ENCODE measurements at regions not wholly inside any gene's neighbourhood (a gene's known extent, or its start where the extent isn't known, plus 50 kb on each side); places are given as distances from the start of the nearest gene placed in this dataset. TPM values are rescaled to one million over a fixed set of nuclear protein-coding genes. Genes with fewer than 3 reads are reported as not detected.

DNA sequence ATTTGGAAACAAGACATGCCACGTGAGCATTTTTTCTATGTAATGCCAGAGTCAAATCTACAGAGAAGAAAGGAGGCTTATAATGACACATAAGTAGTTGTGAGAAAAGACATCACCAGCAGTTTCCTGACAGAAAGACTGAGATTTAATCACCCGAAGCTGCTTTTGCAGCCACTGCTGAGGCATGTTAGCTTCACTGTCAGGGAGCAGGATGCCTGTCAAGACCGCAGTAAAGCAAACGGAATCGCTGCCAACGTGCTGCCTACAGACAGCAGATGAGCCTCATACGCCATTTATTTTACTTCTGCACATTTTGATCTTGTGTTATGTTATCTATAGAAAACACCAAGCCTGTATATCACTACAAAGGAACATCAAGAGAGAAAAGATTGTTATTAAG, 68.7 kb upstream of the NDST3 start:
- no peaks in the 10 kb centered on the region for H3K9me3 ChIP-seq (replicated peaks; ENCODE audit: low read length)
- H3K36me3 ChIP-seq (ENCODE audit: insufficient read depth, low read length) = no peaks in the 10 kb centered on the region
- no peak overlapping the region for H3K4me3 ChIP-seq (ENCODE audit: low read length)
- no peak overlapping the region for H3K9ac ChIP-seq (ENCODE audit: low read depth, low read length)
- H3K4me2 ChIP-seq (ENCODE audit: low read length) = no peak overlapping the region
- H3K27me3 ChIP-seq (ENCODE audit: control insufficient read depth, insufficient read depth, low read length) = no peaks in the 10 kb centered on the region
- H3K4me1 ChIP-seq (ENCODE audit: control insufficient read depth, insufficient read depth, low read length) = no peaks in the 10 kb centered on the region

DNA sequence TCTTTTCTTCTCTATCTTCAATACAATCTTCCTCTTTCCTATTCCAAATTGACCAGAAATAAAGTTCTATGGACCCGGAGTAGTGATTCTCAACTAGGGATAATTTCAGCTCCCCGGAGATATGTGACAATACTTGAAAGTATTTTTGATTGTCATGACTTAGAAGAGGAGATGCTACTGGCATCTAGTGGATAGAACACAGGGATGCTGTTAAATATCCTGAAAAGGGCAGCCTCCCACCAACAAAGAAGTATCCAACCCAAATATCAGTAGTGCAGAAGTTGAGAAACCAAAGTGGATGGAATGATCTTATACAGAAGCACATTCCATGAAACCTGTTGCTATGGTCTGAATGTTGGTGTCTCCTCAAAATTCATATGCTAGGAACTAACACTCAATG, 65.7 kb upstream of the NDST3 start:
- H3K36me3 ChIP-seq (ENCODE audit: insufficient read depth, low read length) = no peaks in the 10 kb centered on the region
- no peaks in the 10 kb centered on the region for H3K27me3 ChIP-seq (ENCODE audit: control insufficient read depth, insufficient read depth, low read length)
- no peaks in the 10 kb centered on the region for H3K9me3 ChIP-seq (replicated peaks; ENCODE audit: low read length)
- H3K4me1 ChIP-seq (ENCODE audit: control insufficient read depth, insufficient read depth, low read length) = no peaks in the 10 kb centered on the region
- no peak overlapping the region for H3K4me2 ChIP-seq (ENCODE audit: low read length)
- H3K4me3 ChIP-seq (ENCODE audit: low read length) = no peak overlapping the region
- no peak overlapping the region for H3K9ac ChIP-seq (ENCODE audit: low read depth, low read length)

DNA sequence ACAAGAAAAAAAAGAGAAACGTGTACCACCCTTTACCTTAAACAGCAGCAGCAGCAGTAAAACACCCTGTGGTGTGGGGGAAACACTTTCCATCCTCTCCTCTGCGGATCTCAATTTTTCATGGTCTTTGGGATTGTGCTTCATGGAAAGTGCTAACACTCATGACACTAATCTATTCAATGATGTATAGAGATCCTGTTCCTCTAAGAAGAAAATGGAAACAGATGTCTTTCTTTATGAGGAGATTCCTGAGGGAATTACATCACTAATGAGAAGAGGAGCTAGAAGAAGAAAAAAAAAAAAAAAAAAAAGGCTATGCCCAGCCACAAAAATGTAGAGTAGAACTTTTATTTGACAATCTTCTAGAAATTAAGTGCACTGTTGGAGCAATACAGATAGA, 62.9 kb upstream of the NDST3 start:
- Histone ChIP-seq H3K36me3 (ENCODE audit: insufficient read depth, low read length) (no peaks in the 10 kb centered on the region), H3K4me3 (ENCODE audit: low read length) (no peak overlapping the region), H3K9me3 (replicated peaks; ENCODE audit: low read length) (no peaks in the 10 kb centered on the region), H3K9ac (ENCODE audit: low read depth, low read length) (no peak overlapping the region), H3K4me2 (ENCODE audit: low read length) (no peak overlapping the region), H3K27me3 (ENCODE audit: control insufficient read depth, insufficient read depth, low read length) (no peaks in the 10 kb centered on the region), H3K4me1 (ENCODE audit: control insufficient read depth, insufficient read depth, low read length) (no peaks in the 10 kb centered on the region)

DNA sequence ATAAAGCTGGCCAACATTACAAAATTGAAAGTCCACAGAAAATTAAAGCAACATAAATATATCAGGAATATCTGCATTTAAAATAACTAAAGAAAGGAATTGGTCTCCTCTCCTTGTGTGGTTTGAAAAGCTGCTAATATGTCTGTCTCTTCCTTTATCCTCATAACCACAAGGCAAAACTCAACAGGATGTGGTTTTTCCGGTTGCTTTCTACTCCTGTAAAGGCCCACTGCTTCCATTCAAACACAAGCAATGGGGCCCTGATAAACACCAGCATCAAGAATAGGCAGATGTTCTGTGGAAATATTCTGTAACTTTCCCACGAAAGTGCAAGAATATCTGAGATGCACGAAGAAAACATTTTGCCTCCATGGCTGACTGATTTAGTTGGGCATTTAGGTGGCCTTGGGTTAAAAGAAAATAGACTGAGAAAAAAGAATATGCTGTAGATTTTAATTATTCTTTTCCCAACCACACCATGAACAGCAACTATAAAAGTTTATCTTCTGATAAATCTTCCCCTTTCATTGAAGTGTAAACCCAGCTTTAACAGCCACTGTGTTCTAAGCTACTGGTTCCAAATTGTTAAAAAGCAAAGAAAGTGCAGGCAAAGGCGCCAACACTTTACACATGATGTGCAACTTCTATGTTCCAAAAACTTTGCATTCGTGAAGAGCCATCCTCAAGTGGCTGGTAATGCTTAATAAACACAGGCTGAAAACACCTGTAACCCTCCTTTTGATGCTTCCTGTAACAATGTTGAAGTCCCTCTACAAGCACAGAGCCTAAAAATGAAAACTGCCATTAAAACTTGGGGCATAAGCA, 50.5 kb upstream of the NDST3 start:
- Histone ChIP-seq H3K4me3 (ENCODE audit: low read length) (no peak overlapping the region), H3K9ac (ENCODE audit: low read depth, low read length) (no peak overlapping the region)

DNA sequence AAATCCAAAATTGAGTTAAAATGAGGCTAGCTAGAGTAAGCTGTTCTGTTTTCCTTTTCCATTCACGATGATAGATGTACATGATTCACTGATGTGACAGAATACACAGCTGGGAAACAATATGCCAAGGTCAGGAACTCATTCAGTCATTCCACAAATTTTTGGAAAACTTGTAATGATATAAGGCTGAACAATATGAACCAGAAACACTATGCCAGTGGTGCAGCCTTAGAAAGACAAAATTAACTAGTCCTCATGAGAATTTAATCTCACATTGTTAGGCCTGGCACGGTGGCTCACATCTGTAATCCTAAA, 50.0 kb upstream of the NDST3 start:
- Histone ChIP-seq H3K9ac (ENCODE audit: low read depth, low read length) (no peak overlapping the region), H3K4me2 (ENCODE audit: low read length) (no peak overlapping the region), H3K4me1 (ENCODE audit: control insufficient read depth, insufficient read depth, low read length) (no peaks in the 10 kb centered on the region)

More for the DNA sequence above, 50.5 kb upstream of the NDST3 start:
- Histone ChIP-seq H3K36me3 (ENCODE audit: insufficient read depth, low read length) (no peaks in the 10 kb centered on the region), H3K9me3 (replicated peaks; ENCODE audit: low read length) (no peaks in the 10 kb centered on the region), H3K27me3 (ENCODE audit: control insufficient read depth, insufficient read depth, low read length) (no peaks in the 10 kb centered on the region), H3K4me1 (ENCODE audit: control insufficient read depth, insufficient read depth, low read length) (no peaks in the 10 kb centered on the region), H3K4me2 (ENCODE audit: low read length) (no peak overlapping the region)

More for the DNA sequence above, 50.0 kb upstream of the NDST3 start:
- Histone ChIP-seq H3K4me3 (ENCODE audit: low read length) (no peak overlapping the region), H3K36me3 (ENCODE audit: insufficient read depth, low read length) (no peaks in the 10 kb centered on the region), H3K27me3 (ENCODE audit: control insufficient read depth, insufficient read depth, low read length) (no peaks in the 10 kb centered on the region), H3K9me3 (replicated peaks; ENCODE audit: low read length) (no peaks in the 10 kb centered on the region)

Small RNA genes lying in the stretch of these regions (small RNA-seq; reads per million reads assigned to genes)
- gene AC107399.1 = not detected

All from skeletal muscle satellite cell (primary cell).